Aorta (tissue), 5 donors: ENCODE measurements at regions not wholly inside any gene's neighbourhood (a gene's known extent, or its start where the extent isn't known, plus 50 kb on each side); places are given as distances from the start of the nearest gene placed in this dataset.

ENCODE experiments used
- ATAC-seq: fragments of 200-7000 bp; cut with Tn5 transposase; one replicate; pipeline ENCODE4 v1.9.1; 2022; ENCODE audit warnings: moderate library complexity; ENCODE audit not compliant: low FRiP score
- DNase-seq, 2 donors: peaks; one replicate each; pipeline ENCODE4 v3.0.0-alpha.2; 2020
- H3K27ac ChIP-seq, 2 donors: one replicate each; pipeline ENCODE4 v1.5.1; 2013; ENCODE audit warnings: low read length in 2 of 2, mild to moderate bottlenecking in 2 of 2, moderate library complexity in 2 of 2, control low read depth in 1 of 2, inconsistent platforms in 1 of 2, low read depth in 1 of 2
- H3K27me3 ChIP-seq, 2 donors: one replicate each; pipeline ENCODE4 v1.6.1; 2013; ENCODE audit warnings: control low read depth in 1 of 2, low read length in 1 of 2, mild to moderate bottlenecking in 1 of 2, moderate library complexity in 1 of 2; ENCODE audit not compliant: insufficient read depth in 2 of 2, control insufficient read depth in 1 of 2
- H3K36me3 ChIP-seq, 2 donors: one replicate each; pipeline ENCODE4 v1.6.1; 2013; ENCODE audit warnings: control low read depth in 1 of 2, low read length in 1 of 2, mild to moderate bottlenecking in 1 of 2; ENCODE audit not compliant: insufficient read depth in 2 of 2, control insufficient read depth in 1 of 2
- H3K4me1 ChIP-seq, 2 donors: one replicate each; pipeline ENCODE4 v1.6.1; 2013; ENCODE audit warnings: low read length in 2 of 2, control low read depth in 1 of 2, mild to moderate bottlenecking in 1 of 2, moderate library complexity in 1 of 2; ENCODE audit not compliant: insufficient read depth in 2 of 2, control insufficient read depth in 1 of 2
- H3K4me3 ChIP-seq, 2 donors: one replicate each; pipeline ENCODE4 v1.5.1; 2013; ENCODE audit warnings: low read length in 2 of 2, control low read depth in 1 of 2, mild to moderate bottlenecking in 1 of 2
- H3K9me3 ChIP-seq: one replicate; pipeline ENCODE4 v1.6.1; 2013; ENCODE audit warnings: mild to moderate bottlenecking, low read length; ENCODE audit not compliant: control insufficient read depth
- WGBS, 2 donors: extraction: QIAGEN DNeasy Blood & Tissue Kit; methylation state at CpG; one replicate each; pipeline ENCODE4 v1.1.7; 2013; 5-methylcytosine and 5-hydroxymethylcytosine counted together
- intact Hi-C, 2 donors: fragments of 100-400 bp; cut with DNase I; formaldehyde crosslinking; loops; one replicate each; pipeline versions ENCODE4 v1.14.2 to v1.15.0; 2022
- donor health status: healthy with polysubstance abuse.
- donor health status: Bipolar disorder and iron deficiency.
- donor health status: DM: no; HTN: no; CAD: no.
- donor health status: DM: no; HTN: no; CAD: no.
- donor health status: DM: yes; HTN: yes; CAD: no.

DNA sequence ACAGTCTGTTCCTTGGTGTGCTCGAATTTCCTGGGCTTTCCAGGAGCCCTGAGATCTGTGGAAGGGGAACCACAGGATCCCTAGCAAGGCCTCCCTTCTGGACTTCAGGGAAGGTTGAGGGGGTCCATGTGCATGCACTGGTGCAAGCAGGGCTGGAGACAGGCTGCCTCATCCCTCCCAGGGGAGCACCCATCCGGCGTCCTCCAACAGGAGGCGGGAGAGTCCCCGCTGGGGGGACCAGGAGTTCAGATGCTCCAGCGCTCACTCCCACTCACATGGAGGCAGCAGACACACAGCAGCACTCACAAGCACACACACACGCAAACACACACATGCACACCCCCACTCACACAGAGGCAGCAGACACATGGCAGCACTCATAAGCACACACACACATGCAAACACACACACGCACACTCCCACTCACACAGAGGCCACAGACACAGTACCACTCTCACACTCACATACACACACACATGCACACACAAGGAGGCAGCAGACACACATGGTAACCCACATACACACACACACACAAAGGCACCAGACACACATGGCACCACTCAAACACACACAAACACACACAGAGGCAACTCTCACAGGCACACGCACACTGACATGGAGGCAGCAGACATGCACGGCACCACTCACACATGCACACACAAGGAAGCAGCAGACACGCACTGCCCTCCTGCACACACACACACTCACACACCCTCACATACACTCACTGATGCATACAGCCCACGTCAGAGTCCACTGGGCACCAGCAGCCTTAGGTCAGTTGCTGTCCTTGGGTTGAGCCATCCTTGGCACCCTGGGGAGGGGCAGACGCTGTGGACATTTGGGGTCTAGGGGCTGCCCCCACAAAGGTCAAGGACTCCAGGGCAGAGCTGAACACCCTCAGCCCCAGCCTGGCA, 247.0 kb upstream of the PPP2R2D start:
- Histone ChIP-seq H3K27ac (no peak overlapping the region), H3K4me3 (no peak overlapping the region), H3K36me3 (no peaks in the 10 kb centered on the region), H3K9me3 (no peaks in the 10 kb centered on the region), H3K4me1 (no peaks in the 10 kb centered on the region), H3K27me3 (no peaks in the 10 kb centered on the region)
- ATAC-seq (no peak), DNase-seq (peak in 1 of 2 donors; percentile 10)
- intact Hi-C loops = no loop called here
- 81% methylated on average over 13 of the region's 13 CpGs for WGBS, 2 donors

DNA sequence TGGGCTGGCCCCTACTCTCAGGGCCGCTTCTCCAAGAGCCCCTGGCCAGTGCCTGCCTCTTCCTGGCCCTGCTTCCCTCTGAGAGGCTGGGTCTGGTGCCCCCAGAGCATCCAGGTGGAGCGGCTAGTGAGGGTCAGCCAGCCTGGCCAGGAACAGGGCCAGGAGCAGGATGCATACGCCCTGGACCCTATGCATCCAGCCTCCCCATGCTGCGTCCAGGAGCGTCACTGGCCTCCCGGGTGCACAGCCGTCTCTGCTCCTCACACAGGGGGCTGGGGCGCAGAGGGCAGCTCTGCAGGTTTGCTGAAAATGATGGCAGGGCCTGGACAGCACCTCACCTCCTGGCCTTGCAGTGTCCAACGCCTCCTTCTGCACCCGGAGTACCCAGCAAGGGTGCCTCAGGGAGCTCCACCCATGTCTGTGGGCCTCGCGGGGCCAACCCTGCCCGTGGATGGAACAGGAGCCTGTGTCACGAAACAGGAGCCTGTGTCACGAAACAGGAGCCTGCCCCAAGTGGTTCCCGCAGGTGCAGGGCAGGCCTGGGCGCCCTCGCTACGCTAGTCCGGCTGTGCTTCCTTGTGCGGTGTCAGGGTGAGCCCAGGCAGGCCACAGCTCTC, 246.2 kb upstream of the PPP2R2D start:
- Histone ChIP-seq H3K27ac (no peak overlapping the region), H3K27me3 (no peaks in the 10 kb centered on the region), H3K9me3 (no peaks in the 10 kb centered on the region), H3K4me3 (no peak overlapping the region), H3K36me3 (no peaks in the 10 kb centered on the region), H3K4me1 (no peaks in the 10 kb centered on the region)
- DNase-seq (peak in 1 of 2 donors; percentile 34), ATAC-seq (no peak)
- WGBS, 2 donors = 83 to 84% methylated on average over 21 of the region's 21 CpGs
- intact Hi-C loops = no loop called here

- peak in 1 of 2 donors; percentile 32 for DNase-seq
These were observed 245.5 kb upstream of the PPP2R2D start for GRCh38 chr10:131655101-131655849.

GRCh38 chr10:131656009-131656408, 244.8 kb upstream of the PPP2R2D start:
- DNase-seq (no peak), ATAC-seq (no peak)
- intact Hi-C loops = no loop called here
- H3K36me3 ChIP-seq = no peaks in the 10 kb centered on the region
- H3K4me1 ChIP-seq = no peaks in the 10 kb centered on the region
- no peaks in the 10 kb centered on the region for H3K9me3 ChIP-seq
- 77 to 78% methylated on average over 7 of the region's 7 CpGs for WGBS, 2 donors
- no peak overlapping the region for H3K4me3 ChIP-seq
- H3K27ac ChIP-seq = no peak overlapping the region
- no peaks in the 10 kb centered on the region for H3K27me3 ChIP-seq

More at GRCh38 chr10:131655101-131655849, 245.5 kb upstream of the PPP2R2D start:
- no peaks in the 10 kb centered on the region for H3K27me3 ChIP-seq
- no peak for ATAC-seq
- intact Hi-C loops = no loop called here
- no peaks in the 10 kb centered on the region for H3K4me1 ChIP-seq
- no peak overlapping the region for H3K27ac ChIP-seq
- WGBS, 2 donors = 61 to 65% methylated on average over 16 of the region's 16 CpGs
- H3K36me3 ChIP-seq = no peaks in the 10 kb centered on the region
- H3K9me3 ChIP-seq = no peaks in the 10 kb centered on the region
- no peak overlapping the region for H3K4me3 ChIP-seq

DNA sequence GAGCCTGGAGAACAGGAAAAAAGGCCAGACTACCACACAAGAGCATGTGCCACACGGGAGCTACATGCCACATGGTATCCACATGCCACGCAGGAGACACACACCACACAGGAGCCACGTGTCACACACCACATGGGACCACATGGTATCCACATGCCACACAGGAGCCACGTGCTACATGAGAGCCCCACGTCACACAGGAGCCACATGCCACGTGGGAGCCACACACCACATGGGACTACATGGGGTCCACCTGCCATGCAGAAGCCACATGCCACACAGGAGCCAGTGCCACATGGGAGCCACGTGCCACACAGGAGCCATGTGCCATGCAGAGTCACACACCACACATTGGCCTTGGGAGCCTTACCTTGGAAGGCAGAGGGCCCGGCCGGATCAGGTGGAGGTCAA, 244.4 kb upstream of the PPP2R2D start:
- DNase-seq = peak in 1 of 2 donors; percentile 21
- H3K9me3 ChIP-seq = no peaks in the 10 kb centered on the region
- no peaks in the 10 kb centered on the region for H3K27me3 ChIP-seq
- 85 to 87% methylated on average over 9 of the region's 9 CpGs for WGBS, 2 donors
- no peak overlapping the region for H3K4me3 ChIP-seq
- no peak overlapping the region for H3K27ac ChIP-seq
- no peak for ATAC-seq
- no peaks in the 10 kb centered on the region for H3K36me3 ChIP-seq
- no peaks in the 10 kb centered on the region for H3K4me1 ChIP-seq
- intact Hi-C loops = no loop called here

DNA sequence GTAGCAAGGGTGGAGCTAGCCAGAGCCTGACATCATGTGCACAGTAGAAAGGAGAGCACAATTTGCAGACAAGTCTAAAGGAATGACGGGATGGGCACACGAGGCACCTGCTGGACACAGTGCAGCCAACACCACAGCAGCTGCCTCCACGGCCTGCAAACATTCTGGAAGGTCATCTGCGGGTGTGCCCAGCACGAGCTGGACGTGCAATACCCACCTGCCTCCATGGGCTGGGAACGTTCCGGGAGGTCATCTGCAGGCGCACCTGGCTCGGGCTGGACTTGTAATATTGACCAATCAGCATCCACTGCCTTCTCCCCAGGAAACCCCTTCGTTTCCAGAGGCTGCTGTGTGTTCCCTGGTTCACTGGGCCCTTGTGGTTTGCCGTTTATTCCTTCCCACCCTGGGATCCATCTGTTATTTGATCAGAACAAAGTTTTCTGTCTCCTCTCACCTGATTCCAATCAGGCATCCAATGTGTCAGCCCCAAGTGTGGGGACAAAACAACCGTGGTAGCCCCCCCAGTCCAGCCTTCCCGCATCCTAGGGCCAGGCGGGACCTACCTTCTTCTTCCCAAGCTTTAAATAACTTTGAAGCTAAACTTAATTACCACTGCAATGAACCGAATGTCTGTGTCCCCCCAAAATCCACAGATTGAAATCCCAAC, 243.4 kb upstream of the PPP2R2D start:
- H3K27me3 ChIP-seq = no peaks in the 10 kb centered on the region
- no peak overlapping the region for H3K4me3 ChIP-seq
- no peaks in the 10 kb centered on the region for H3K4me1 ChIP-seq
- H3K9me3 ChIP-seq = no peaks in the 10 kb centered on the region
- H3K27ac ChIP-seq = no peak overlapping the region
- intact Hi-C loops = no loop called here
- ATAC-seq = no peak
- H3K36me3 ChIP-seq = no peaks in the 10 kb centered on the region
- DNase-seq = peak in 1 of 2 donors; percentile 17
- WGBS, 2 donors = 79 to 81% methylated on average over 16 of the region's 16 CpGs

- H3K36me3 ChIP-seq = no peaks in the 10 kb centered on the region
- DNase-seq = peak; percentile 11 to 27
- H3K4me3 ChIP-seq = no peak overlapping the region
- H3K27ac ChIP-seq = no peak overlapping the region
- ATAC-seq = no peak
- 81 to 87% methylated on average over 9 of the region's 9 CpGs for whole genome bisulfite sequencing, 2 donors
- H3K4me1 ChIP-seq = no peaks in the 10 kb centered on the region
- no peaks in the 10 kb centered on the region for H3K27me3 ChIP-seq
- intact Hi-C loops = no loop called here
- no peaks in the 10 kb centered on the region for H3K9me3 ChIP-seq
These were observed 242.8 kb upstream of the PPP2R2D start for GRCh38 chr10:131657985-131658330.

DNA sequence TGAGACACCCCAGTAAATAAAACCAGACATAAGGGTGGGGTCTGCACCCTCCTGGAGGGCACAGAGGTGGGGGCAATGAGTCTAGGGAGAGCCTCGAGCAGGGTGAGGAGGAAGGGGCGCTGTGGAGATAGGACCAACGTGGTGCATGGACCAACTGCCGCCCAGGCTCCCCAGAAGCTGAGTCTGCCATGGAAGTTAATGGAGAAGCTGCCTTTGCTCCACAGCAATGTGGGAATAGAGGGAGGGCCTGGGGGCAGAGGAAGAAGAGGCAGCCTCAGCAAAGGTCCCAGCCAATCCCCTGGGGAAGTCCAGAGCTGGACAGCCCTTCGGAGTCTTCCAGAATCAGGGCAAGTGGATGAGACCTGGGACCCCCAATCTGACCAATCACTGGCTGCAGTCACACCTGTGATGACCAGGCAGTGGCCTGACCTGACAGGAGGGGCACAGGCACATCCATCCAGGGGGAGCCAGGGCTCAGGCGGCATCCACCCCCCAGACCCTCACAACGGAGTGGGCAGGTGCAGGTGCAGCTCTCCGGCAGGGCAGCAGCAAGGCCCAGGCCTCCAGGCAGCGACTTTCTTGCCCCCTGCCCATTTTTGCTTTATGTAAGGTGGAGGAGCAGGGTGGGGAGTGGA, 242.2 kb upstream of the PPP2R2D start:
- no peak for ATAC-seq
- H3K36me3 ChIP-seq = no peaks in the 10 kb centered on the region
- H3K4me3 ChIP-seq = no peak overlapping the region
- WGBS, 2 donors = 80 to 83% methylated on average over 9 of the region's 9 CpGs
- no peak overlapping the region for H3K27ac ChIP-seq
- DNase-seq = peak; percentile 27 to 52
- H3K9me3 ChIP-seq = no peaks in the 10 kb centered on the region
- no peaks in the 10 kb centered on the region for H3K27me3 ChIP-seq
- intact Hi-C loops = no loop called here
- H3K4me1 ChIP-seq = no peaks in the 10 kb centered on the region
